CD4-positive, alpha-beta T cell (primary cell): ENCODE measurements at regions not wholly inside any gene's neighbourhood (a gene's known extent, or its start where the extent isn't known, plus 50 kb on each side); places are given as distances from the start of the nearest gene placed in this dataset.
"Not testable (repeated sequence)": the region's sequence is repeated elsewhere in the genome, so short reads cannot be mapped to it uniquely, and the experiment has no call there.

Experiments used
- ATAC-seq: fragments of 200-7000 bp; cut with Tn5 transposase; one replicate; pipeline ENCODE4 v1.10.0; 2022; ENCODE audit warnings: mild to moderate bottlenecking; ENCODE audit not compliant: poor library complexity
- CTCF ChIA-PET: fragments of 350-600 bp; sonication (Branson Sonifier 250); formaldehyde crosslinking; loops from one replicate; lab custom pipeline; 2021; ENCODE audit warnings: antibody characterized with exemption, inconsistent platforms; lab: Charles Lee
- POLR2A ChIA-PET: fragments of 350-600 bp; sonication (Branson Sonifier 250); formaldehyde crosslinking; loops from one replicate; lab custom pipeline; 2021; ENCODE audit warnings: antibody characterized with exemption, inconsistent platforms; lab: Charles Lee
- DNase-seq, 14 experiments: peaks; one replicate each; pipeline ENCODE4 v3.0.0-alpha.2; 2013 to 2020; ENCODE audit warnings: mixed read lengths in 2 of 14
- H3K27ac ChIP-seq, 2 donors: one replicate each; pipeline versions ENCODE4 v1.5.1 to v1.7.0; 2013; ENCODE audit warnings: low read length in 2 of 2, low read depth in 1 of 2, mild to moderate bottlenecking in 1 of 2
- H3K27me3 ChIP-seq, 2 experiments: 1 replicate in 1 of 2; 2 replicates in 1 of 2; pipeline versions ENCODE4 v1.6.1 to v1.7.0; 2013; ENCODE audit warnings: low read length in 2 of 2, control low read depth in 1 of 2, mild to moderate bottlenecking in 1 of 2, moderate library complexity in 1 of 2; ENCODE audit not compliant: insufficient read depth in 2 of 2, control insufficient read depth in 1 of 2
- H3K36me3 ChIP-seq: one replicate; pipeline ENCODE4 v1.6.1; 2013; ENCODE audit warnings: low read length, control low read depth; ENCODE audit not compliant: insufficient read depth
- H3K4me1 ChIP-seq: one replicate; pipeline ENCODE4 v1.6.1; 2013; ENCODE audit warnings: low read length, control low read depth; ENCODE audit not compliant: insufficient read depth
- H3K4me3 ChIP-seq: one replicate; pipeline ENCODE4 v1.5.1; 2013; ENCODE audit warnings: mild to moderate bottlenecking, low read length, moderate library complexity
- H3K9me3 ChIP-seq, 2 experiments: 1 replicate in 1 of 2; 2 replicates in 1 of 2; pipeline versions ENCODE4 v1.6.1 to v1.7.0; 2013; ENCODE audit warnings: low read length in 2 of 2, mild to moderate bottlenecking in 2 of 2, control low read depth in 1 of 2, moderate library complexity in 1 of 2; ENCODE audit not compliant: control insufficient read depth in 1 of 2, insufficient read depth in 1 of 2
- H3K27ac Mint-ChIP-seq: one replicate; pipeline ENCODE4 v1.8.0; 2020; ENCODE audit warnings: mixed read lengths
- H3K27me3 Mint-ChIP-seq: one replicate; pipeline ENCODE4 v1.8.0; 2021; ENCODE audit warnings: mixed read lengths
- H3K36me3 Mint-ChIP-seq: one replicate; pipeline ENCODE4 v1.8.0; 2021; ENCODE audit warnings: low read depth, mixed read lengths
- H3K4me1 Mint-ChIP-seq: one replicate; pipeline ENCODE4 v1.8.0; 2021; ENCODE audit warnings: low read depth, mixed read lengths
- H3K4me3 Mint-ChIP-seq: one replicate; pipeline ENCODE4 v1.8.0; 2020; ENCODE audit warnings: mild to moderate bottlenecking, mixed read lengths
- H3K9me3 Mint-ChIP-seq: one replicate; pipeline ENCODE4 v1.8.0; 2020; ENCODE audit warnings: mixed read lengths
- CTCF ChIP-seq: fragments of 200-600 bp; IDR thresholded peaks from one replicate; pipeline ENCODE4 v1.8.0; 2022; ENCODE audit warnings: antibody characterized with exemption, mild to moderate bottlenecking
- intact Hi-C, 2 experiments: fragments of 100-400 bp; cut with DNase I in 1 of 2; cut with micrococcal nuclease in 1 of 2; formaldehyde crosslinking; loops; one replicate each; pipeline versions ENCODE4 v1.15.1 to v1.9.0; 2023 to 2025; cut with DNase I, micrococcal nuclease

GRCh38 chr14:30395065-30395464 lies 163.9 kb upstream of the G2E3 start:
- peaks cover 6% of the 10 kb centered on the region for H3K27me3 Mint-ChIP-seq
- no peak overlapping the region for H3K27ac Mint-ChIP-seq
- H3K4me1 ChIP-seq, result no peaks in the 10 kb centered on the region
- TF ChIP-seq CTCF, result no peak
- H3K36me3 Mint-ChIP-seq, result no peaks in the 10 kb centered on the region
- no peaks in the 10 kb centered on the region for H3K9me3 Mint-ChIP-seq
- H3K36me3 ChIP-seq, result no peaks in the 10 kb centered on the region
- no peaks in the 10 kb centered on the region for H3K9me3 ChIP-seq
- no peaks in the 10 kb centered on the region for H3K27me3 ChIP-seq
- no peaks in the 10 kb centered on the region for H3K4me1 Mint-ChIP-seq
- H3K4me3 Mint-ChIP-seq, result no peak overlapping the region
- no peak overlapping the region for H3K27ac ChIP-seq
- ChIA-PET CTCF (no interaction called here), POLR2A (no interaction called here)
- intact Hi-C loops, result no loop called here
- no peak overlapping the region for H3K4me3 ChIP-seq
- no peak for DNase-seq
- no peak for ATAC-seq

GRCh38 chr14:30402846-30403245 lies 156.1 kb upstream of the G2E3 start:
- intact Hi-C loops, result no loop called here
- no peak for TF ChIP-seq CTCF
- Histone ChIP-seq H3K9me3 (no peaks in the 10 kb centered on the region), H3K27ac (no peak overlapping the region), H3K27me3 (no peaks in the 10 kb centered on the region), H3K4me3 (no peak overlapping the region), H3K4me1 (no peaks in the 10 kb centered on the region), H3K36me3 (no peaks in the 10 kb centered on the region)
- Mint-ChIP-seq H3K36me3 (no peaks in the 10 kb centered on the region), H3K4me1 (no peaks in the 10 kb centered on the region), H3K4me3 (no peak overlapping the region), H3K27ac (no peak overlapping the region), H3K9me3 (no peaks in the 10 kb centered on the region), H3K27me3 (peaks cover 12% of the 10 kb centered on the region)
- ATAC-seq (no peak), DNase-seq (no peak)
- CTCF ChIA-PET, result no interaction called here
- POLR2A ChIA-PET, result no interaction called here

- Histone ChIP-seq H3K36me3 (no peaks in the 10 kb centered on the region), H3K4me1 (no peaks in the 10 kb centered on the region), H3K4me3 (no peak overlapping the region), H3K27me3 (no peaks in the 10 kb centered on the region), H3K27ac (no peak overlapping the region), H3K9me3 (no peaks in the 10 kb centered on the region)
- ATAC-seq (no peak), DNase-seq (no peak)
- POLR2A ChIA-PET, result no interaction called here
- Mint-ChIP-seq H3K27ac (no peak overlapping the region), H3K4me3 (no peak overlapping the region), H3K4me1 (no peaks in the 10 kb centered on the region), H3K9me3 (no peaks in the 10 kb centered on the region), H3K36me3 (no peaks in the 10 kb centered on the region), H3K27me3 (peaks cover 6% of the 10 kb centered on the region)
- CTCF ChIA-PET, result no interaction called here
- TF ChIP-seq CTCF, result no peak
- intact Hi-C loops, result no loop called here
Observed at GRCh38 chr14:30403791-30404190, 155.2 kb upstream of the G2E3 start.

- H3K27ac ChIP-seq, H3K4me1 ChIP-seq, CTCF ChIA-PET, ATAC-seq, H3K9me3 Mint-ChIP-seq, H3K36me3 ChIP-seq, H3K27me3 ChIP-seq, H3K36me3 Mint-ChIP-seq, DNase-seq, H3K4me3 ChIP-seq, H3K4me3 Mint-ChIP-seq, H3K4me1 Mint-ChIP-seq, H3K27ac Mint-ChIP-seq, H3K9me3 ChIP-seq, POLR2A ChIA-PET, intact Hi-C loops, H3K27me3 Mint-ChIP-seq: not testable (repeated sequence)
Observed at GRCh38 chr14:30409508-30410015, 149.4 kb upstream of the G2E3 start.
